HEK293 (cell line): ENCODE measurements at regions not wholly inside any gene's neighbourhood (a gene's known extent, or its start where the extent isn't known, plus 50 kb on each side); places are given as distances from the start of the nearest gene placed in this dataset.

Experiments
- CTCF ChIA-PET: fragments of 350-600 bp; formaldehyde crosslinking; extraction: SDS; loops from one replicate; lab custom pipeline; 2021; ENCODE audit warnings: antibody characterized with exemption; lab: Yijun Ruan, JAX
- POLR2A ChIA-PET: fragments of 300-600 bp; formaldehyde crosslinking; extraction: SDS; loops from one replicate; lab custom pipeline; 2020; ENCODE audit warnings: antibody characterized with exemption, inconsistent platforms; lab: Yijun Ruan, JAX
- H3K27ac ChIP-seq: fragments of 200-500 bp; sonication (Bioruptor generic); 2 replicates; pipeline ENCODE4 v1.5.1; 2014; ENCODE audit warnings: low read depth, low read length, control low read depth, inconsistent platforms; ENCODE audit errors: extremely low read depth
- H3K36me3 ChIP-seq, 2 experiments: fragments of 200-500 bp in 1 of 2; sonication (Bioruptor generic) in 1 of 2; 1 replicate in 1 of 2; 2 replicates in 1 of 2; pipeline ENCODE4 v1.5.1; 2014 to 2017; ENCODE audit warnings: inconsistent platforms in 2 of 2, low read length in 2 of 2; ENCODE audit not compliant: control insufficient read depth in 2 of 2, insufficient read depth in 1 of 2
- H3K4me1 ChIP-seq: fragments of 200-500 bp; sonication (Bioruptor generic); 2 replicates; pipeline ENCODE4 v1.5.1; 2014; ENCODE audit warnings: mild to moderate bottlenecking, low read length, inconsistent platforms; ENCODE audit not compliant: control insufficient read depth, insufficient read depth
- H3K4me3 ChIP-seq: 2 replicates; pipeline ENCODE4 v1.5.1; 2011; ENCODE audit warnings: low read depth, mild to moderate bottlenecking, control low read depth, low read length, moderate library complexity
- H3K9me3 ChIP-seq: fragments of 200-500 bp; sonication (Bioruptor generic); 2 replicates; pipeline ENCODE4 v1.5.1; 2014; ENCODE audit warnings: low read depth, low read length, inconsistent platforms; ENCODE audit not compliant: control insufficient read depth, insufficient read depth
- BCL11B ChIP-seq: fragments of 450-650 bp; formaldehyde crosslinking; IDR thresholded peaks from 2 replicates; pipeline ENCODE4 v1.5.1; 2016; ENCODE audit warnings: low read depth, missing biosample characterization, missing genetic modification characterization
- HIC1 ChIP-seq: fragments of 450-650 bp; formaldehyde crosslinking; IDR thresholded peaks from 2 replicates; pipeline ENCODE4 v1.5.1; 2016; ENCODE audit warnings: missing biosample characterization, missing genetic modification characterization
- PRDM10 ChIP-seq: fragments of 450-650 bp; formaldehyde crosslinking; IDR thresholded peaks from 2 replicates; pipeline ENCODE4 v1.5.1; 2016; ENCODE audit warnings: missing biosample characterization, missing genetic modification characterization
- ZBTB20 ChIP-seq: fragments of 450-650 bp; formaldehyde crosslinking; IDR thresholded peaks from 2 replicates; pipeline ENCODE4 v1.5.1; 2016; ENCODE audit warnings: missing biosample characterization, missing genetic modification characterization
- ZBTB48 ChIP-seq: fragments of 450-650 bp; formaldehyde crosslinking; IDR thresholded peaks from 2 replicates; pipeline ENCODE4 v1.5.1; 2016; ENCODE audit warnings: missing biosample characterization, missing genetic modification characterization
- ZNF24 ChIP-seq: fragments of 450-650 bp; formaldehyde crosslinking; IDR thresholded peaks from 2 replicates; pipeline ENCODE4 v1.5.1; 2016; ENCODE audit warnings: missing biosample characterization, missing genetic modification characterization
- ZNF26 ChIP-seq: fragments of 450-650 bp; formaldehyde crosslinking; IDR thresholded peaks from 2 replicates; pipeline ENCODE4 v1.5.1; 2016; ENCODE audit warnings: missing biosample characterization, missing genetic modification characterization
- ZNF530 ChIP-seq: fragments of 450-650 bp; formaldehyde crosslinking; IDR thresholded peaks from 2 replicates; pipeline ENCODE4 v1.5.1; 2016; ENCODE audit warnings: low read depth, missing biosample characterization, missing genetic modification characterization
- ZNF549 ChIP-seq: fragments of 450-650 bp; IDR thresholded peaks from 2 replicates; pipeline ENCODE4 v1.5.1; 2018; ENCODE audit warnings: missing biosample characterization, missing genetic modification characterization, mild to moderate bottlenecking, inconsistent platforms, moderate library complexity
- ZNF580 ChIP-seq: fragments of 450-650 bp; formaldehyde crosslinking; IDR thresholded peaks from 2 replicates; pipeline ENCODE4 v1.5.1; 2016; ENCODE audit warnings: missing biosample characterization, missing genetic modification characterization
- ZNF585B ChIP-seq: fragments of 450-650 bp; formaldehyde crosslinking; IDR thresholded peaks from 2 replicates; pipeline ENCODE4 v1.5.1; 2016; ENCODE audit warnings: missing biosample characterization, missing genetic modification characterization
- ZNF621 ChIP-seq: fragments of 450-650 bp; formaldehyde crosslinking; IDR thresholded peaks from 2 replicates; pipeline ENCODE4 v1.5.1; 2017; ENCODE audit warnings: missing biosample characterization, missing genetic modification characterization
- ZNF645 ChIP-seq: fragments of 450-650 bp; formaldehyde crosslinking; IDR thresholded peaks from 2 replicates; pipeline ENCODE4; 2016; ENCODE audit warnings: missing biosample characterization, missing genetic modification characterization
- ZNF785 ChIP-seq: fragments of 450-650 bp; formaldehyde crosslinking; IDR thresholded peaks from 2 replicates; pipeline ENCODE4 v1.5.1; 2016; ENCODE audit warnings: missing biosample characterization, missing genetic modification characterization

GRCh38 chr2:67709835-67710234 is 312.7 kb downstream of the ETAA1 start:
- Histone ChIP-seq H3K4me3 (no peak overlapping the region), H3K36me3 (no peaks in the 10 kb centered on the region)
- CTCF ChIA-PET, result interaction anchor here (0.7 kb wide), 1 partner anchor 833 kb away, joined by 3 read pairs; no protein-coding TSS in a partner anchor
- no peak for TF ChIP-seq ZBTB20
- TF ChIP-seq, all 188 proteins: peak for 0
- no peaks in the 10 kb centered on the region for H3K9me3 ChIP-seq
- H3K4me1 ChIP-seq, result no peaks in the 10 kb centered on the region
- POLR2A ChIA-PET, result no interaction called here
- H3K27ac ChIP-seq, result no peak overlapping the region

- CTCF ChIA-PET, result no interaction called here
- Histone ChIP-seq H3K27ac (no peak overlapping the region), H3K4me3 (no peak overlapping the region), H3K9me3 (no peaks in the 10 kb centered on the region), H3K4me1 (no peaks in the 10 kb centered on the region), H3K36me3 (no peaks in the 10 kb centered on the region)
- POLR2A ChIA-PET, result no interaction called here
- TF ChIP-seq PRDM10 (tag by site-specific recombination) (peak; percentile 53; the same call in 1 of the 2 replicates), ZNF645 (tag by site-specific recombination) (no peak), ZNF530 (tag by site-specific recombination) (no peak)
These were observed 315.4 kb downstream of the ETAA1 start for GRCh38 chr2:67712484-67712883.

- Histone ChIP-seq H3K4me3 (no peak overlapping the region), H3K9me3 (no peaks in the 10 kb centered on the region), H3K4me1 (no peaks in the 10 kb centered on the region), H3K27ac (no peak overlapping the region), H3K36me3 (no peaks in the 10 kb centered on the region)
- TF ChIP-seq HIC1 (tag by site-specific recombination) (no peak), ZNF549 (no peak), BCL11B (tag by site-specific recombination) (no peak)
- CTCF ChIA-PET, result no interaction called here
- POLR2A ChIA-PET, result no interaction called here
These were observed 316.2 kb downstream of the ETAA1 start for GRCh38 chr2:67713376-67713775.

- H3K36me3 ChIP-seq, result no peaks in the 10 kb centered on the region
- no peaks in the 10 kb centered on the region for H3K9me3 ChIP-seq
- no peak overlapping the region for H3K4me3 ChIP-seq
- H3K27ac ChIP-seq, result no peak overlapping the region
- H3K4me1 ChIP-seq, result no peaks in the 10 kb centered on the region
- CTCF ChIA-PET, result no interaction called here
- POLR2A ChIA-PET, result no interaction called here
- no peak for TF ChIP-seq ZNF24 (tag by site-specific recombination)
- no peak for TF ChIP-seq PRDM10 (tag by site-specific recombination)
- TF ChIP-seq ZNF26 (tag by site-specific recombination), result no peak
- no peak for TF ChIP-seq ZNF785 (tag by site-specific recombination)
- no peak for TF ChIP-seq ZNF585B (tag by site-specific recombination)
- no peak for TF ChIP-seq ZBTB48 (tag by site-specific recombination)
- no peak for TF ChIP-seq ZNF530 (tag by site-specific recombination)
- TF ChIP-seq ZNF580, result no peak
- TF ChIP-seq ZNF621 (tag by site-specific recombination), result no peak
These were observed 319.8 kb downstream of the ETAA1 start for GRCh38 chr2:67716895-67717396.
